IMR-90 (cell line): ENCODE measurements at regions not wholly inside any gene's neighbourhood (a gene's known extent, or its start where the extent isn't known, plus 50 kb on each side); places are given as distances from the start of the nearest gene placed in this dataset.

Experiments used
- ATAC-seq: fragments of 200-7000 bp; cut with Tn5 transposase; 2 replicates; pipeline ENCODE4 v1.9.1; 2020; ENCODE audit warnings: low read depth, mild to moderate bottlenecking, moderate library complexity
- BruUV-seq: library from RNA; stranded (reverse); fragments of 400-500 nt; replicated peaks from 2 replicates; lab custom pipeline; 2021; lab: Mats Ljungman, UMichigan
- CTCF ChIA-PET: fragments of 300-600 bp; formaldehyde crosslinking; extraction: SDS; loops from one replicate; lab custom pipeline; 2021; ENCODE audit warnings: antibody characterized with exemption; lab: Yijun Ruan, JAX
- POLR2A ChIA-PET: fragments of 300-600 bp; sonication (Branson Sonifier 250); formaldehyde crosslinking; loops from one replicate; lab custom pipeline; 2022; ENCODE audit warnings: antibody characterized with exemption; ENCODE audit not compliant: unreplicated experiment; lab: Charles Lee
- DNase-seq: peaks from one replicate; pipeline ENCODE4 v3.0.0; 2013
- H2AFZ ChIP-seq: replicated peaks from 2 replicates; pipeline ENCODE3; 2013; ENCODE audit warnings: low read length, mild to moderate bottlenecking; ENCODE audit not compliant: poor library complexity
- H2AK5ac ChIP-seq: 2 replicates; pipeline ENCODE4 v1.6.1; 2013; ENCODE audit warnings: low read depth, low read length, inconsistent platforms
- H2AK9ac ChIP-seq: replicated peaks from 2 replicates; pipeline ENCODE3; 2013; ENCODE audit warnings: mild to moderate bottlenecking, low read depth, low read length, moderate library complexity; ENCODE audit not compliant: poor library complexity
- H2BK120ac ChIP-seq: 2 replicates; pipeline ENCODE4 v1.6.1; 2013; ENCODE audit warnings: low read depth, low read length, inconsistent platforms
- H2BK15ac ChIP-seq: 3 replicates; pipeline ENCODE4 v1.6.1; 2013; ENCODE audit warnings: low read depth, low read length, inconsistent platforms
- H2BK20ac ChIP-seq: 2 replicates; pipeline ENCODE4 v1.6.1; 2013; ENCODE audit warnings: low read depth, mild to moderate bottlenecking, inconsistent platforms, low read length, moderate library complexity
- H2BK5ac ChIP-seq: 2 replicates; pipeline ENCODE4 v1.6.1; 2013; ENCODE audit warnings: mild to moderate bottlenecking, low read depth, low read length, inconsistent platforms; ENCODE audit not compliant: poor library complexity, severe bottlenecking
- H3K14ac ChIP-seq: replicated peaks from 2 replicates; pipeline ENCODE4 v1.6.1; 2013; ENCODE audit warnings: low read depth, low read length, inconsistent platforms
- H3K18ac ChIP-seq: 2 replicates; pipeline ENCODE4 v1.6.1; 2013; ENCODE audit warnings: low read depth, low read length, control low read depth
- H3K23ac ChIP-seq: 2 replicates; pipeline ENCODE4 v1.6.1; 2013; ENCODE audit warnings: low read depth, low read length, inconsistent platforms
- H3K27ac ChIP-seq: 2 replicates; pipeline ENCODE4 v1.5.1; 2013; ENCODE audit warnings: mild to moderate bottlenecking, control low read depth, low read length; ENCODE audit not compliant: insufficient read depth
- H3K27me3 ChIP-seq: 2 replicates; pipeline ENCODE4 v1.6.1; 2013; ENCODE audit warnings: low read length; ENCODE audit not compliant: control insufficient read depth, insufficient read depth
- H3K36me3 ChIP-seq: 2 replicates; pipeline ENCODE4 v1.6.1; 2013; ENCODE audit warnings: low read length, mixed read lengths; ENCODE audit not compliant: control insufficient read depth, insufficient read depth
- H3K4ac ChIP-seq: 2 replicates; pipeline ENCODE4 v1.6.1; 2013; ENCODE audit warnings: low read depth, low read length, inconsistent platforms
- H3K4me1 ChIP-seq: 2 replicates; pipeline ENCODE4 v1.6.1; 2013; ENCODE audit warnings: low read length, mixed read lengths; ENCODE audit not compliant: control insufficient read depth, insufficient read depth
- H3K4me2 ChIP-seq: 2 replicates; pipeline ENCODE4 v1.6.1; 2013; ENCODE audit warnings: low read depth, mild to moderate bottlenecking, control low read depth, low read length, moderate library complexity
- H3K4me3 ChIP-seq: 2 replicates; pipeline ENCODE4 v1.5.1; 2013; ENCODE audit warnings: low read depth, mild to moderate bottlenecking, control low read depth, low read length, moderate library complexity; ENCODE audit not compliant: insufficient read depth
- H3K56ac ChIP-seq: 2 replicates; pipeline ENCODE4 v1.6.1; 2013; ENCODE audit warnings: low read length, inconsistent platforms; ENCODE audit not compliant: insufficient read depth; ENCODE audit errors: extremely low read depth
- H3K79me1 ChIP-seq, 2 experiments: 2 replicates each; pipeline ENCODE4 v1.6.1; 2013; ENCODE audit warnings: low read length in 2 of 2, inconsistent platforms in 1 of 2, low read depth in 1 of 2
- H3K9ac ChIP-seq: 2 replicates; pipeline ENCODE4 v1.6.1; 2013; ENCODE audit warnings: low read depth, low read length, control low read depth
- H3K9me1 ChIP-seq: 2 replicates; pipeline ENCODE4 v1.6.1; 2013; ENCODE audit warnings: low read length, inconsistent platforms; ENCODE audit not compliant: insufficient read depth
- H3K9me3 ChIP-seq: 2 replicates; pipeline ENCODE4 v1.6.1; 2013; ENCODE audit warnings: low read length; ENCODE audit not compliant: control insufficient read depth, insufficient read depth
- H4K20me1 ChIP-seq: 2 replicates; pipeline ENCODE4 v1.6.1; 2013; ENCODE audit warnings: low read length, inconsistent platforms; ENCODE audit not compliant: insufficient read depth
- H4K5ac ChIP-seq: 2 replicates; pipeline ENCODE4 v1.6.1; 2013; ENCODE audit warnings: mild to moderate bottlenecking, low read depth, low read length, control low read depth
- H4K8ac ChIP-seq, 2 experiments: 2 replicates each; pipeline ENCODE4 v1.6.1; 2013; ENCODE audit warnings: low read depth in 2 of 2, low read length in 2 of 2, control low read depth in 1 of 2, inconsistent platforms in 1 of 2
- H4K91ac ChIP-seq: 2 replicates; pipeline ENCODE4 v1.6.1; 2013; ENCODE audit warnings: low read depth, low read length, inconsistent platforms; ENCODE audit not compliant: insufficient read depth
- BHLHE40 ChIP-seq: fragments of 150-350 bp; IDR thresholded peaks from 2 replicates; pipeline ENCODE4 v1.6.1; 2016; ENCODE audit warnings: mild to moderate bottlenecking, low read depth, low read length
- CEBPB ChIP-seq: IDR thresholded peaks from 2 replicates; pipeline ENCODE4 v1.6.1; 2012; ENCODE audit warnings: low read depth, low read length, improper control_type of control experiment
- MAFK ChIP-seq: IDR thresholded peaks from 2 replicates; pipeline ENCODE4 v1.6.1; 2012; ENCODE audit warnings: low read depth, low read length, improper control_type of control experiment
- NFE2L2 ChIP-seq: fragments of 150-350 bp; IDR thresholded peaks from 2 replicates; pipeline ENCODE4 v1.6.1; 2016; ENCODE audit warnings: low read depth, mild to moderate bottlenecking, low read length
- SMC3 ChIP-seq: fragments of 150-350 bp; IDR thresholded peaks from 2 replicates; pipeline ENCODE4 v1.6.1; 2016; ENCODE audit warnings: low read depth, mild to moderate bottlenecking, antibody characterized with exemption, low read length, moderate library complexity
- dilution Hi-C: fragments of 300-500 bp; cut with HindIII; formaldehyde crosslinking; loops from one replicate; pipeline ENCODE4 v1.14.3; 2018; ENCODE audit warnings: low sequenced_read_pairs; ENCODE audit not compliant: unreplicated experiment
- in situ Hi-C: fragments of 300-500 bp; cut with MboI; formaldehyde crosslinking; loops from 3 replicates; pipeline ENCODE4 v1.14.3; 2019; ENCODE audit warnings: low sequenced_read_pairs, inconsistent platforms, mixed read lengths
- intact Hi-C: fragments of 100-400 bp; cut with micrococcal nuclease; formaldehyde crosslinking; loops from 2 replicates; pipeline ENCODE4 v1.10.0; 2022

DNA sequence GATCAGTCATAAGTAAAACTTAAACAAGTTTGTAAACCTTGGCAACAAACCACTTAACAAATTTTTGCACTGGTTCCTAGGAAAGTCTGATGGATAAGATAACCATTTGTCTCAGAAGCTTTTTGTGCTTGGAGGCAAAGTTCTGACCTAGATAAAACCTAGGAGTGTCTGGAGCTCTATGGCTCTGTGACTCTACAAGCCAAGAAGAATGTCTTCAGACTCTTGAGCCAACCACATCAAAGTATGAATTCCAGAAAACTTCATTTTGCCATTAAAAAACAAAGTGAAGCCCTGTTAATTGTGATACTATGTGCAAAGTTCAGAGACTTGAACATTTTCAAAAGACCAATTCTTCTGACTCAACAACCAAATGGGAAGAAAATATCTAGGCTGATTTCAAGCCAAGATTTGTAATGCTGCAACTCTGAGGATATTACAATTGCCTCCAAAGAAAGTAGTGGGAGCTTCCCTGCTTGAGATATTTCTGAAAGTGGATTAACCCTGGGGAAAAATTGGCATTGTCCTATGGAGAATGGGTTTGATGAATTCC, 158.1 kb upstream of the FOXQ1 start:
- Histone ChIP-seq H3K56ac (no peak overlapping the region), H2BK5ac (no peak overlapping the region), H2AK5ac (no peak overlapping the region), H2BK20ac (no peak overlapping the region), H2BK15ac (no peak overlapping the region), H2BK120ac (no peak overlapping the region), H3K4me1 (no peaks in the 10 kb centered on the region), H3K14ac (no peak overlapping the region), H3K9me1 (no peaks in the 10 kb centered on the region), H2AK9ac (no peak overlapping the region), H4K20me1 (no peaks in the 10 kb centered on the region), H3K4me3 (no peak overlapping the region), H3K36me3 (no peaks in the 10 kb centered on the region), H3K9ac (no peak overlapping the region), H2AFZ (no peak overlapping the region), H3K18ac (no peak overlapping the region), H3K9me3 (peaks cover 6% of the 10 kb centered on the region; the same call in 1 of the 2 replicates), H3K79me1 (no peaks in the 10 kb centered on the region), H3K4ac (no peak overlapping the region), H3K23ac (no peak overlapping the region), H4K5ac (no peak overlapping the region), H3K4me2 (no peak overlapping the region), H4K8ac (no peak overlapping the region), H4K91ac (no peak overlapping the region), H3K27ac (no peak overlapping the region), H3K27me3 (peaks cover 14% of the 10 kb centered on the region)
- in situ Hi-C loops = no loop called here
- DNase-seq (no peak), ATAC-seq (no peak)
- BruUV-seq = no TSS peak
- dilution Hi-C loops = no loop called here
- intact Hi-C loops = no loop called here
- TF ChIP-seq SMC3 = no peak
- TF ChIP-seq NFE2L2 = no peak
- no peak for TF ChIP-seq MAFK
- no peak for TF ChIP-seq BHLHE40
- no peak for TF ChIP-seq CEBPB
- ChIA-PET POLR2A (no interaction called here), CTCF (no interaction called here)
